Central memory CD8-positive, alpha-beta T cell (primary cell): ENCODE measurements at regions not wholly inside any gene's neighbourhood (a gene's known extent, or its start where the extent isn't known, plus 50 kb on each side); places are given as distances from the start of the nearest gene placed in this dataset.
A peak's percentile ranks its signal among the peaks of the same experiment; 100 is the strongest.
"Not testable (repeated sequence)": the region's sequence is repeated elsewhere in the genome, so short reads cannot be mapped to it uniquely, and the experiment has no call there.

ENCODE experiments used
- ATAC-seq: fragments of 150-1000 bp; cut with Tn5 transposase; replicated peaks from 2 replicates; pipeline ENCODE4 v1.10.0; 2022; ENCODE audit warnings: mild to moderate bottlenecking, moderate FRiP score, moderate number of reproducible peaks; ENCODE audit not compliant: poor library complexity, severe bottlenecking; ENCODE audit errors: extremely low read depth
- DNase-seq, 2 donors: peaks; one replicate each; pipeline ENCODE4 v3.0.0; 2021; ENCODE audit warnings: low spot score in 2 of 2
- H3K27ac Mint-ChIP-seq: one replicate; pipeline ENCODE4 v1.8.0; 2022; ENCODE audit warnings: low read depth, mild to moderate bottlenecking, moderate library complexity, mixed read lengths
- H3K27me3 Mint-ChIP-seq: one replicate; pipeline ENCODE4 v1.8.0; 2022; ENCODE audit warnings: mixed read lengths
- H3K36me3 Mint-ChIP-seq: one replicate; pipeline ENCODE4 v1.8.0; 2022; ENCODE audit warnings: mild to moderate bottlenecking, moderate library complexity, mixed read lengths; ENCODE audit not compliant: insufficient read depth
- H3K4me1 Mint-ChIP-seq: one replicate; pipeline ENCODE4 v1.8.0; 2022; ENCODE audit warnings: mixed read lengths
- H3K4me3 Mint-ChIP-seq: one replicate; pipeline ENCODE4 v1.8.0; 2022; ENCODE audit warnings: mild to moderate bottlenecking, moderate library complexity, mixed read lengths
- H3K9me3 Mint-ChIP-seq: one replicate; pipeline ENCODE4 v1.8.0; 2022; ENCODE audit warnings: mixed read lengths

- ATAC-seq: no peak
- no peak overlapping the region for H3K27ac Mint-ChIP-seq
- H3K36me3 Mint-ChIP-seq: peaks cover 2% of the 10 kb centered on the region
- H3K27me3 Mint-ChIP-seq: peaks cover 12% of the 10 kb centered on the region
- H3K4me3 Mint-ChIP-seq: no peak overlapping the region
- H3K4me1 Mint-ChIP-seq: peaks cover 15% of the 10 kb centered on the region
- no peak for DNase-seq
- no peaks in the 10 kb centered on the region for H3K9me3 Mint-ChIP-seq
Observed at GRCh38 chr5:54792611-54793404, 192.6 kb downstream of the ESM1 start.

DNA sequence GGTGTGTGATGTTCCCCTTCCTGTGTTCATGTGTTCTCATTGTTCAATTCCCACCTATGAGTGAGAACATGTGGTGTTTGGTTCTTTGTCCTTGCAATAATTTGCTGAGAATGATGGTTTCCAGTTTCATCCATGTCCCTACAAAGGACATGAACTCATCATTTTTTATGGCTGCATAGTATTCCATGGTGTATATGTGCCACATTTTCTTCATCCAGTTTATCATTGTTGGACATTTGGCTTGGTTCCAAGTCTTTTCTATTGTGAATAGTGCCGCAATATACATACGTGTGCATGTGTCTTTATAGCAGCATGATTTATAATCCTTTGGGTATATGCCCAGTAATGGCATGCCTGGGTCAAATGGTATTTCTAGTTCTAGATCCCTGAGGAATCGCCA is 197.5 kb downstream of the ESM1 start:
- H3K4me1 Mint-ChIP-seq, H3K27ac Mint-ChIP-seq, H3K27me3 Mint-ChIP-seq: not testable (repeated sequence)

GRCh38 chr5:54785729-54786591 is 199.4 kb downstream of the ESM1 start:
- H3K27me3 Mint-ChIP-seq: no peaks in the 10 kb centered on the region
- peaks cover 2% of the 10 kb centered on the region for H3K36me3 Mint-ChIP-seq
- no peaks in the 10 kb centered on the region for H3K4me1 Mint-ChIP-seq
- no peak overlapping the region for H3K27ac Mint-ChIP-seq
- no peak overlapping the region for H3K4me3 Mint-ChIP-seq
- peak; percentile 32 for ATAC-seq
- no peak for DNase-seq
- H3K9me3 Mint-ChIP-seq: no peaks in the 10 kb centered on the region

More for the DNA sequence above, 197.5 kb downstream of the ESM1 start:
- H3K4me3 Mint-ChIP-seq, H3K36me3 Mint-ChIP-seq, DNase-seq, ATAC-seq, H3K9me3 Mint-ChIP-seq: not testable (repeated sequence)

GRCh38 chr5:54778783-54779182 is 206.6 kb downstream of the ESM1 start:
- Mint-ChIP-seq H3K4me3 (no peak overlapping the region), H3K4me1 (no peaks in the 10 kb centered on the region), H3K27me3 (peaks cover 17% of the 10 kb centered on the region), H3K36me3 (peaks cover 2% of the 10 kb centered on the region), H3K27ac (no peak overlapping the region), H3K9me3 (no peaks in the 10 kb centered on the region)
- DNase-seq (no peak), ATAC-seq (no peak)

DNA sequence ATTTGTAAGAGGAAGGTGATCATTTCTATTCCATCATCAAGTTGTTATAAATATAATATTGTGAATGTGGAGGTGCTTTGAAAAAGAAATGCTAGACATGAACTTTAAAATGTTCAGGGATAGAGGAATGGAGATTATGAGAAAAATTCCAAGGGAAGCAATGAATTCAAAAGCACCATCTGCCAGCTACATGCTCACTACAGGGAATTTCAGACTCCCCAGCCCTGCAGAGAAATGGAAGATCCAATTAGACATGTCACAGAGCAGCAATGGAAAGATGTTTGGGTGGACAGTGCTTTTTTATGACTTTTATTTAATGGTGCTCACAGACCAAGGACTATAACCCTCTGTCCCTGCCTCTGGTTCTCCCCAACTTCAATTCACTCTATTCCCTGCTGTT is 209.7 kb downstream of the ESM1 start:
- ATAC-seq: no peak
- H3K36me3 Mint-ChIP-seq: peaks cover 2% of the 10 kb centered on the region
- H3K9me3 Mint-ChIP-seq: no peaks in the 10 kb centered on the region
- no peaks in the 10 kb centered on the region for H3K4me1 Mint-ChIP-seq
- no peak overlapping the region for H3K4me3 Mint-ChIP-seq
- H3K27ac Mint-ChIP-seq: no peak overlapping the region
- H3K27me3 Mint-ChIP-seq: peaks cover 17% of the 10 kb centered on the region
- DNase-seq: no peak

DNA sequence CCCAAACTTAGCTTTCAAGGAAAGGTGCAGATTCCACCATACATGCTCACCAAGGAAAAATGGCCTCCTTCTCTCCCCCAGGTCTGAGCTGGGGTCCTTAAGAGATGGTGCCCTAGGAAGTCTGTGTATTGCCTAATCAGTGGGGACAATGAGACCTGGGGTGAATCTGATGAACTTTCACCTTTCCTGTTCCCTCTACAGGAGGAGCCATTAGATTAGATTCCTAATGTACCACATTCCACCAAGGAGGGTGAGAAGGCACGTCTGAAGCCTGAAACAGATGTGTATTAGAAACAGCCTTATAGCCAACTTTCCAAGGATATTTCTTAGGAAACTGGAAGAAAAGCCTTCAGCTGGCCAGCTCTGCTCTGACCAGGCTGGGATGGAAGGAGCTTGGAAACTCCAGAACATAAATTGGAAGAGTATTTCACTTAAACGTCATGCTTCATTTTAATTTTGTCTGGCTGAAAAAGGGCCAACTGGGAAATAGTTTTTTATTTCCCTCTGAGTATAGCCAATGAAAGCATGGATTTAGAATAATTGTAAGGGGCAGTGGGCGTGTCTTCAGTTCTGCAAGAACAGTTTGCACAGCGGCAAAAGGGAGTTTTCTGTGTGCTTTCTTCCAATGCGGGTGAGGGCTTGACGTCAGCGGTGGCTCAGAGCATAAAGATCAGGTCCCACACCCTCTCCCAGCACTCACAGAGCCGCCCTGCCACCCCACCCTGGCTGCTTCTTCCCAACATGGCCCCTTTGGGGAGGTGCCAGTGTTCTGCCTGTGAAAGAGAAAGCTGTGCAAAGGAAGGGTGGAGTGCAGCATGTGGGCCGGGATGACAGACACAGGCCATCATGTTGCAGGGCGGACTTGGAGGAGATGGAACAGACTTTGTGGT is 210.9 kb downstream of the ESM1 start:
- no peaks in the 10 kb centered on the region for H3K9me3 Mint-ChIP-seq
- no peaks in the 10 kb centered on the region for H3K4me1 Mint-ChIP-seq
- DNase-seq (no peak), ATAC-seq (no peak)
- no peak overlapping the region for H3K27ac Mint-ChIP-seq
- H3K36me3 Mint-ChIP-seq: peaks cover 2% of the 10 kb centered on the region
- H3K4me3 Mint-ChIP-seq: no peak overlapping the region
- H3K27me3 Mint-ChIP-seq: peaks cover 17% of the 10 kb centered on the region

DNA sequence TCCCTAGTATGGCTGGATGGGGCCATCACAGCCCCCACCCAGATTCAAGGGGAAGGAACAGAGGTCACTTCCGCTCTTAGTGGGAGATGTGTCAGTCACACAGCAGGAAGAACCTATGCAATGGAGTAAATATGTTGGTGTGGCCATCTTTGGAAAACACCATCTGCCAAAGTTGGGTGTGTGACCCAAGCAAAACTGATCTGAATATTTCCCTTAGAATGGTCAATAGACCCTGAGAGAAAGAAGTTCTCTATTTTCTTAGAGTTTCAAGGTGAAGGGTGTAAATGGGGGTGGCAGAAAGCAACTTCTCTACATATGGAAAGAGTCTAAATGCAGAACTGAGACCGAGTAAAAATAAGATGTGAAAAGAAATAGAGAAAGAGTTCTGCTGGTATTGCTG is 212.7 kb downstream of the ESM1 start:
- DNase-seq (no peak), ATAC-seq (no peak)
- Mint-ChIP-seq H3K27ac (no peak overlapping the region), H3K4me3 (no peak overlapping the region), H3K36me3 (peaks cover 2% of the 10 kb centered on the region), H3K9me3 (no peaks in the 10 kb centered on the region), H3K27me3 (peaks cover 17% of the 10 kb centered on the region), H3K4me1 (peaks cover 5% of the 10 kb centered on the region)

GRCh38 chr5:54772231-54772630 is 213.2 kb downstream of the ESM1 start:
- Mint-ChIP-seq H3K4me3 (no peak overlapping the region), H3K36me3 (peaks cover 2% of the 10 kb centered on the region), H3K9me3 (no peaks in the 10 kb centered on the region)

GRCh38 chr5:54769746-54770145 is 215.6 kb downstream of the ESM1 start:
- no peaks in the 10 kb centered on the region for H3K27me3 Mint-ChIP-seq
- no peaks in the 10 kb centered on the region for H3K36me3 Mint-ChIP-seq
- no peaks in the 10 kb centered on the region for H3K9me3 Mint-ChIP-seq
- DNase-seq: no peak
- peaks cover 5% of the 10 kb centered on the region for H3K4me1 Mint-ChIP-seq
- no peak overlapping the region for H3K27ac Mint-ChIP-seq
- H3K4me3 Mint-ChIP-seq: no peak overlapping the region
- ATAC-seq: no peak

More at GRCh38 chr5:54772231-54772630, 213.2 kb downstream of the ESM1 start:
- DNase-seq: no peak
- Mint-ChIP-seq H3K27ac (no peak overlapping the region), H3K27me3 (peaks cover 13% of the 10 kb centered on the region), H3K4me1 (peaks cover 5% of the 10 kb centered on the region)
- ATAC-seq: no peak

- DNase-seq: no peak
- H3K9me3 Mint-ChIP-seq: no peaks in the 10 kb centered on the region
- no peak for ATAC-seq
- H3K4me3 Mint-ChIP-seq: no peak overlapping the region
- H3K27ac Mint-ChIP-seq: no peak overlapping the region
- H3K36me3 Mint-ChIP-seq: no peaks in the 10 kb centered on the region
- H3K27me3 Mint-ChIP-seq: no peaks in the 10 kb centered on the region
- peaks cover 5% of the 10 kb centered on the region for H3K4me1 Mint-ChIP-seq
Observed at GRCh38 chr5:54769072-54769471, 216.3 kb downstream of the ESM1 start.

DNA sequence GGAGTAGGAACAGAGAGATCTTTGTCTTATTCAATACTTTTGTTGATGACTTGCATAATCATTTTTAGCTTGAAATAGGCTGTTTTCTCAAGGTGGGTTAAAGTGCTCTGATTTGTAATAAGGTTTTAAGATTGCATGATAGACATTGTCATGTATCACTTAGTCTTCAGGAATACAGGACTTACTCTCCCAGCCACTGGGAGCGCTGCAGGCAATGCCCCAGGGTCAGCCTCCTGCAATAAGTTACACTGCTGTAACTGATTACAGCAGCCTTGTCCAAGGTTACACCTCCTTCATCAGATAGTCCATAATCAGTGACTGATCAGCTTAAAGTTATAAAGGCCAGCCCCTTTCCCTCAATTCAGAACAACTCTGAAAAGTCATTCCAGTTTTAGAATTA is 218.6 kb downstream of the ESM1 start:
- Mint-ChIP-seq H3K4me1 (peaks cover 5% of the 10 kb centered on the region), H3K4me3 (no peak overlapping the region), H3K27ac (no peak overlapping the region), H3K27me3 (no peaks in the 10 kb centered on the region), H3K9me3 (no peaks in the 10 kb centered on the region), H3K36me3 (no peaks in the 10 kb centered on the region)
- DNase-seq (no peak), ATAC-seq (no peak)
